ENCODE measurements at regions not wholly inside any gene's neighbourhood (a gene's known extent, or its start where the extent isn't known, plus 50 kb on each side); places are given as distances from the start of the nearest gene placed in this dataset.

DNA sequence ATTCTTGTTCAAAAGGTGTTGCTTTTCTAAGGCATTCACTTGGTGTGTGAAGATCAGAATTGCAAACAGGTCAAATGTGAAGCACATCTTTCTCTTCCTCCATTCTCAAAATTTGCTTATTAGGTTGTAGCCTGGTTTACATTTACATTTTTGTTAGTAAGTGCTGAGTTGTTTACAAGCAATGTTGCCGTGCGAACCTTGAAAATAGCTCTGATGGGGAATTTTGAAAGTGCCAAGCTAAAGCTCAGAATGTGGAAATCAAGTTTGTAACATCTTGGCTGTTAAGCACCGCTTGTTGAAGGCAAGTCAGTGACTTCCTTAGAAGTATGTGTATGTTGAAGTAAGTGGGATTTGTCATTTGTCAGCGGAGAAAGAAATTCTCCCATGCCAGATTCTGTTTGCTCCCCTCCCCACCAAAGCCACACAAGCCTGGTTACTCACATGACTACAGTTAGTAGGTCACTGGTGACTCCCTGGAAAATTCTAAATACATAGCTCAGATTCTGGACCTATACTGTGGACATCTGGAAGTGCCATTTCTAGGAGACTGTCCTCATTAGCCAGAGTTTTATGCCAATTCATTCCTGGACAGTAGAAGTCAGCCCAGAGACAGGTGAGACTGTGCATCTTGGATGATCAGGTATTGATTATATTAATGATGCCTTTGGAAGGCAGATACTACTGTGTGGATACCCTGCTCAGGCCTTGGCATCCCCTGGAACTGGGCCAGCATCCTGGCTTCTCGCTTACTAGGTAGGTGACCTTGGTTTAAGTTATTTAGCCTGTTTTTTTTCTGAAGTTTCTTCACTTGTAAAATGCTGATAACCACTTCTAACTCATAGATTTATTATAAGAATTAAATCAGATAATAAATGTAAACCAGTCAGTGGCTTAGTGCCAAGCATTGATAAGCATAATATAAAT is 390.6 kb upstream of the SEMA6D start (continued):
- no peak for TF ChIP-seq CHD1 (IDR thresholded peaks at IDR 0.05; ENCODE audit: low read depth, low read length)

DNA sequence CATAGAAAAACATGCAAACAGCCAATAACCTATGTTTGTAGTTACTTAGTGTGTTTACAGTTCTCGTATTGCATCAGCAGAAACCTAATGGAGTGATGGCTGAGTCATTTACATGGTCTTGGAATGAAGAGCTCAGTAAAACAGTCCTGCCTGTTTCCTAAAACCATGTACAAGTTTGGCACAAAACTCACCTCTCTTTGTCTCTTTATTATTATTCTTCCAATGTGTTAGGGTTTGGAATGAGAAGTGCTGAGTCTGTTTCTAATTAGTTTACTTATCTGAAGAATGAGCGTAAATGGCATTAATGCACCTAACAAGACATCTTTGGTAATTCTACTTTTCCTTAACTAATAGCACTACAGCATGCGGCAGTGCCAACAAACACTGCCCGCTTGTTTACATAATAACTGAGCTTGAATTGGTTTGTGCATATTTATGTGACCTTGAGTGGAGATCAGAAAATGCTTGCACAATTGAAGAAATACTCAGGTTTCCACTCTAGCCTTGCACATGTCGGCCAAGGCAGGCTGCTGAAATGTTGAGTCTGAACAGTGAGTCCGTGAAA is 385.4 kb upstream of the SEMA6D start:
- H3K9me1 ChIP-seq (ENCODE audit: insufficient read depth, low read length), result no peaks in the 10 kb centered on the region; the same call in none of the 2 replicates
- H4K8ac ChIP-seq (ENCODE audit: low read depth in 2 of 2, low read length in 2 of 2), result peak overlapping the region; percentile 35 to 77; a peak in 3 of 4 replicates
- H3K36me3 ChIP-seq (ENCODE audit: control insufficient read depth, insufficient read depth, low read length), result no peaks in the 10 kb centered on the region
- H3K56ac ChIP-seq (ENCODE audit: extremely low read depth, insufficient read depth, low read length), result peak overlapping the region; percentile 71
- H3K4me1 ChIP-seq (ENCODE audit: control insufficient read depth, insufficient read depth, low read length), result peaks cover 5% of the 10 kb centered on the region
- peak overlapping the region; percentile 87 for H4K91ac ChIP-seq (ENCODE audit: insufficient read depth, low read depth, low read length)
- peak overlapping the region; percentile 62 for H3K14ac ChIP-seq (replicated peaks; ENCODE audit: low read depth, low read length)
- H3K27ac ChIP-seq (ENCODE audit: insufficient read depth, low read length), result peak overlapping the region; percentile 80; the same call in 1 of the 2 replicates
- ChIA-PET POLR2A (ENCODE audit: unreplicated experiment) (no interaction called here), CTCF (interaction anchor here (2.0 kb wide), 1 partner anchor 12 kb away, joined by 4 read pairs; no protein-coding TSS in a partner anchor)
- H3K27me3 ChIP-seq (ENCODE audit: control insufficient read depth, insufficient read depth, low read length), result no peaks in the 10 kb centered on the region
- peak overlapping the region; percentile 84; the same call in 2 of the 3 replicates for H2BK15ac ChIP-seq (ENCODE audit: low read depth, low read length)
- no peaks in the 10 kb centered on the region for H3K9me3 ChIP-seq (ENCODE audit: control insufficient read depth, insufficient read depth, low read length)
- peak overlapping the region; percentile 76 for H3K4ac ChIP-seq (ENCODE audit: low read depth, low read length)
- H3K23ac ChIP-seq (ENCODE audit: low read depth, low read length), result peak overlapping the region; percentile 55
- intact Hi-C loops (cut with micrococcal nuclease), result loop anchor here (2.0 to 5.0 kb wide), 5 partner anchors 40 to 405 kb away; partner anchors contain the start of gene SEMA6D
- peak overlapping the region; percentile 92 for H2BK5ac ChIP-seq (ENCODE audit: low read depth, low read length, poor library complexity, severe bottlenecking)
- DNase-seq (peak; percentile 83), ATAC-seq (ENCODE audit: low read depth) (peak; percentile 81)
- H2AK9ac ChIP-seq (replicated peaks; ENCODE audit: low read depth, low read length, poor library complexity), result peak overlapping the region; percentile 39
- H3K9ac ChIP-seq (ENCODE audit: low read depth, low read length), result peak overlapping the region; percentile 63; the same call in 1 of the 2 replicates
- no peaks in the 10 kb centered on the region for H4K20me1 ChIP-seq (ENCODE audit: insufficient read depth, low read length)
- H2AK5ac ChIP-seq (ENCODE audit: low read depth, low read length), result no peak overlapping the region
- in situ Hi-C loops (cut with MboI; ENCODE audit: low sequenced_read_pairs), result no loop called here
- H2AFZ ChIP-seq (replicated peaks; ENCODE audit: low read length, poor library complexity), result peak overlapping the region; percentile 44
- peak overlapping the region; percentile 86 for H2BK120ac ChIP-seq (ENCODE audit: low read depth, low read length)
- peak overlapping the region; percentile 75 for H3K4me2 ChIP-seq (ENCODE audit: low read depth, low read length)
- no CpG with 5 or more reads among the region's 6 CpGs for WGBS, 2 experiments (ENCODE audit: extremely low coverage in 2 of 2, insufficient read length in 1 of 2)
- H3K4me3 ChIP-seq (ENCODE audit: insufficient read depth, low read depth, low read length), result no peak overlapping the region
- dilution Hi-C loops (cut with HindIII; ENCODE audit: low sequenced_read_pairs, unreplicated experiment), result no loop called here
- H3K18ac ChIP-seq (ENCODE audit: low read depth, low read length), result peak overlapping the region; percentile 78
- H2BK20ac ChIP-seq (ENCODE audit: low read depth, low read length), result peak overlapping the region; percentile 79
- H4K5ac ChIP-seq (ENCODE audit: low read depth, low read length), result peak overlapping the region; percentile 53; the same call in 1 of the 2 replicates
- BruUV-seq (replicated peaks), result no TSS peak
- no peaks in the 10 kb centered on the region for H3K79me1 ChIP-seq (ENCODE audit: low read depth in 1 of 2, low read length in 2 of 2)
- TF ChIP-seq MAFK (IDR thresholded peaks at IDR 0.05; ENCODE audit: low read depth, low read length), result peak; percentile 21; the same call in 1 of the 2 replicates
- TF ChIP-seq POLR2A (IDR thresholded peaks at IDR 0.05; ENCODE audit: low read depth, low read length), result no peak
- TF ChIP-seq SMC3 (IDR thresholded peaks at IDR 0.05; ENCODE audit: low read depth, low read length), result no peak
- no peak for TF ChIP-seq CTCF (conservative IDR thresholded peaks at IDR 0.05; ENCODE audit: low read depth, low read length)
- TF ChIP-seq BHLHE40 (IDR thresholded peaks at IDR 0.05; ENCODE audit: low read depth, low read length), result no peak
- TF ChIP-seq MXI1 (IDR thresholded peaks at IDR 0.05; ENCODE audit: borderline replicate concordance, low read depth, low read length), result no peak
- TF ChIP-seq NFE2L2 (IDR thresholded peaks at IDR 0.05; ENCODE audit: low read depth, low read length), result peak; percentile 16; the same call in 1 of the 2 replicates
- no peak for TF ChIP-seq RAD21 (IDR thresholded peaks at IDR 0.05; ENCODE audit: low read length)
- TF ChIP-seq RFX5 (IDR thresholded peaks at IDR 0.05; ENCODE audit: low read depth, low read length), result no peak
- TF ChIP-seq ELK1 (IDR thresholded peaks at IDR 0.05; ENCODE audit: borderline replicate concordance, low read depth, low read length), result no peak
- no peak for TF ChIP-seq MAZ (IDR thresholded peaks at IDR 0.05; ENCODE audit: borderline replicate concordance, low read depth, low read length)

All from IMR-90 (cell line).